Tibial nerve (tissue), 4 donors: ENCODE measurements at regions not wholly inside any gene's neighbourhood (a gene's known extent, or its start where the extent isn't known, plus 50 kb on each side); places are given as distances from the start of the nearest gene placed in this dataset.

Experiments used
- DNase-seq, 2 donors: peaks; one replicate each; pipeline ENCODE4 v3.0.0-alpha.2; 2019; ENCODE audit warnings: low spot score in 2 of 2
- H3K27ac ChIP-seq, 4 donors: fragments of 200-600 bp; sonication (generic) in 3 of 4; one replicate each; pipeline ENCODE4 v1.5.1; 2017 to 2019; ENCODE audit warnings: mild to moderate bottlenecking in 1 of 4
- H3K27me3 ChIP-seq, 2 donors: fragments of 200-600 bp; sonication (generic) in 1 of 2; one replicate each; pipeline versions ENCODE4 v1.5.1 to v1.6.0; 2017 to 2019
- H3K36me3 ChIP-seq, 3 donors: fragments of 200-600 bp; sonication (generic); one replicate each; pipeline ENCODE4 v1.5.1; 2018 to 2019
- H3K4me1 ChIP-seq, 4 donors: fragments of 200-600 bp; sonication (generic) in 3 of 4; one replicate each; pipeline ENCODE4 v1.5.1; 2017 to 2019
- H3K4me3 ChIP-seq, 4 donors: fragments of 200-600 bp; sonication (generic) in 3 of 4; one replicate each; pipeline ENCODE4 v1.5.1; 2017 to 2019; ENCODE audit warnings: mild to moderate bottlenecking in 1 of 4, moderate library complexity in 1 of 4
- H3K9me3 ChIP-seq, 4 donors: fragments of 200-600 bp; sonication (generic) in 3 of 4; one replicate each; pipeline ENCODE4 v1.5.1; 2017 to 2019
- CTCF ChIP-seq, 5 experiments: fragments of 200-600 bp in 3 of 5; fragments of 450-650 bp in 2 of 5; sonication (generic) in 3 of 5; IDR thresholded peaks; one replicate each; pipeline ENCODE4 v1.5.1; 2016 to 2019; ENCODE audit warnings: antibody characterized with exemption in 5 of 5, mild to moderate bottlenecking in 3 of 5, moderate library complexity in 2 of 5
- EP300 ChIP-seq, 2 donors: sonication (generic); formaldehyde crosslinking; IDR thresholded peaks; one replicate each; pipeline ENCODE4 v1.6.1; 2017; ENCODE audit warnings: antibody characterized with exemption in 2 of 2, mild to moderate bottlenecking in 1 of 2
- POLR2A ChIP-seq, 2 donors: fragments of 450-650 bp; IDR thresholded peaks; one replicate each; pipeline ENCODE4 v1.6.1; 2017; ENCODE audit warnings: antibody characterized with exemption in 2 of 2, mild to moderate bottlenecking in 2 of 2, moderate library complexity in 2 of 2
- WGBS, 2 donors: methylation state at CpG; one replicate each; pipeline ENCODE4 v1.1.5; 2018; 5-methylcytosine and 5-hydroxymethylcytosine counted together

GRCh38 chr9:80931163-80931562 lies 758.2 kb downstream of the TLE1 start:
- Histone ChIP-seq H3K27ac (no peak overlapping the region), H3K27me3 (no peaks in the 10 kb centered on the region), H3K4me3 (no peak overlapping the region), H3K4me1 (peaks cover 0 to 22% (median 4%) of the 10 kb centered on the region in 4 donors), H3K36me3 (no peaks in the 10 kb centered on the region), H3K9me3 (no peaks in the 10 kb centered on the region)
- 62 to 76% methylated on average over 3 of the region's 3 CpGs for WGBS, 2 donors
- no peak for TF ChIP-seq CTCF (IDR thresholded peaks at IDR 0.05)
- TF ChIP-seq EP300 (IDR thresholded peaks at IDR 0.05) = no peak
- TF ChIP-seq POLR2A (IDR thresholded peaks at IDR 0.05) = no peak
- no peak for DNase-seq

DNA sequence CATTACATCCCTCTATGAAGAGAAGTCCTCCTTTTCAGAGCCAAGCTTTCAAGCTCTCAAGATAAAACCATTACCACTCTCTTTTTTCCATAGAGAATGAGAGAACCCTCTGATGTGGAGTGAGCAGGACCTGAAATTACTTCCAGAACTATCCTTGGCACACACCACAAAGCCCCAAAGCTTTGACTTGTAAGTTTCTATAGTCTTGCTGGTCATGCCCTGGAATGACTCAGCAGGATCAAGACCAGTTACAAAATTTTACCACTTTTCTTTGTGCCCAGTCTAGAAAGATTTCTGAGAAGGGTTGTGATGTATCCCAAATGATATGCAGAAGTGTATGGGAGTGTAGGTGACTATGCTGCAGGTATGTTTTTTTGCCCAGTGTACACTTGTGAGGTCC lies 760.6 kb downstream of the TLE1 start:
- no peak overlapping the region for H3K4me3 ChIP-seq
- H3K4me1 ChIP-seq = peaks cover 0 to 18% (median 4%) of the 10 kb centered on the region in 4 donors
- H3K27me3 ChIP-seq = no peaks in the 10 kb centered on the region
- TF ChIP-seq CTCF (IDR thresholded peaks at IDR 0.05) = no peak
- no peak for TF ChIP-seq EP300 (IDR thresholded peaks at IDR 0.05)
- TF ChIP-seq POLR2A (IDR thresholded peaks at IDR 0.05) = no peak
- no peaks in the 10 kb centered on the region for H3K36me3 ChIP-seq
- no peaks in the 10 kb centered on the region for H3K9me3 ChIP-seq
- no peak for DNase-seq
- no peak overlapping the region for H3K27ac ChIP-seq

- H3K27ac ChIP-seq = peak overlapping the region in 2 of 4 donors; percentile 20 to 50
- H3K27me3 ChIP-seq = no peaks in the 10 kb centered on the region
- no peaks in the 10 kb centered on the region for H3K4me1 ChIP-seq
- H3K36me3 ChIP-seq = no peaks in the 10 kb centered on the region
- WGBS, 2 donors = 39 to 54% methylated on average over 3 of the region's 3 CpGs
- no peaks in the 10 kb centered on the region for H3K9me3 ChIP-seq
- DNase-seq = no peak
- no peak for TF ChIP-seq EP300 (IDR thresholded peaks at IDR 0.05)
- H3K4me3 ChIP-seq = no peak overlapping the region
Observed at GRCh38 chr9:80926611-80927010, 762.7 kb downstream of the TLE1 start.

- H3K4me1 ChIP-seq = no peaks in the 10 kb centered on the region
- TF ChIP-seq CTCF (IDR thresholded peaks at IDR 0.05) = no peak
- TF ChIP-seq POLR2A (IDR thresholded peaks at IDR 0.05) = no peak
- no peak for TF ChIP-seq EP300 (IDR thresholded peaks at IDR 0.05)
- no peak overlapping the region for H3K4me3 ChIP-seq
- H3K27ac ChIP-seq = no peak overlapping the region
- H3K36me3 ChIP-seq = no peaks in the 10 kb centered on the region
- no peaks in the 10 kb centered on the region for H3K27me3 ChIP-seq
- peaks cover 0 to 13% (median 0%) of the 10 kb centered on the region in 4 donors for H3K9me3 ChIP-seq
- WGBS, 2 donors = 63 to 83% methylated on average over 3 of the region's 3 CpGs
- DNase-seq = no peak
Observed at GRCh38 chr9:80922544-80922943, 766.8 kb downstream of the TLE1 start.

GRCh38 chr9:80906728-80907127 lies 782.6 kb downstream of the TLE1 start:
- Histone ChIP-seq H3K36me3 (no peaks in the 10 kb centered on the region), H3K4me3 (no peak overlapping the region), H3K4me1 (no peaks in the 10 kb centered on the region), H3K27ac (no peak overlapping the region), H3K27me3 (no peaks in the 10 kb centered on the region), H3K9me3 (no peaks in the 10 kb centered on the region)
- no peak for DNase-seq
- 92 to 95% methylated on average over 10 of the region's 10 CpGs for WGBS, 2 donors
- TF ChIP-seq EP300 (IDR thresholded peaks at IDR 0.05) (no peak), POLR2A (IDR thresholded peaks at IDR 0.05) (no peak), CTCF (IDR thresholded peaks at IDR 0.05) (no peak)

DNA sequence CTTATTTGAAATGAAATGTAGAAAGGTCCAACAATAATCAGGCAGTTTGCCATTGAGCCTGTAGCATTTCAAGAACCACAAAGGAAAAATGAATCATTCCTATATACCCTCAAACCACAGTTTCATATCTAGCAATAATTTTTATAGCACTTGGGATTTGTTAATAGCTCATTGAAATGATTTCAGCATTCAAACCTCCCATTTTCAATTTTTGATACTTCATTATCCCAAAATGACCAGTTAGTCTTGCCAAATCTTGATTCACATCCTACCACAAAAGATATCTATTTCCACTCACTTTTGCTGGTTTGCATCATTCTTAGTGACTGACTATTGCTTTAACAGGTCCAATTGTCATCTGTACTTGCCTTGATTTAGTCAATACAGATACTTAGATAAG lies 790.1 kb downstream of the TLE1 start:
- Histone ChIP-seq H3K27ac (no peak overlapping the region), H3K4me3 (no peak overlapping the region), H3K36me3 (no peaks in the 10 kb centered on the region), H3K9me3 (peaks cover 0 to 9% (median 2%) of the 10 kb centered on the region in 4 donors), H3K27me3 (no peaks in the 10 kb centered on the region), H3K4me1 (no peaks in the 10 kb centered on the region)
- no peak for TF ChIP-seq EP300 (IDR thresholded peaks at IDR 0.05)
- no peak for TF ChIP-seq CTCF (IDR thresholded peaks at IDR 0.05)
- TF ChIP-seq POLR2A (IDR thresholded peaks at IDR 0.05) = no peak
- DNase-seq = no peak
